ENCODE measurements at regions not wholly inside any gene's neighbourhood (a gene's known extent, or its start where the extent isn't known, plus 50 kb on each side); places are given as distances from the start of the nearest gene placed in this dataset.
"Not testable (repeated sequence)": the region's sequence is repeated elsewhere in the genome, so short reads cannot be mapped to it uniquely, and the experiment has no call there.

- Histone ChIP-seq H2AFZ (ENCODE audit: control insufficient read depth, low read depth, low read length) (no peak overlapping the region), H3K4me2 (ENCODE audit: control insufficient read depth, insufficient read depth) (no peak overlapping the region), H3K79me2 (ENCODE audit: control insufficient read depth, insufficient read depth, low read length) (no peaks in the 10 kb centered on the region), H3K9ac (ENCODE audit: control insufficient read depth, insufficient read depth, low read length) (no peak overlapping the region), H3K9me3 (replicated peaks; ENCODE audit: control insufficient read depth, insufficient read depth, low read length) (no peaks in the 10 kb centered on the region; the same call in 2 of the 3 replicates), H3K4me1 (ENCODE audit: control insufficient read depth, insufficient read depth, low read length) (no peaks in the 10 kb centered on the region), H3K27ac (ENCODE audit: control insufficient read depth, insufficient read depth) (no peak overlapping the region), H3K36me3 (ENCODE audit: control insufficient read depth in 2 of 2, insufficient read depth in 2 of 2, low read length in 1 of 2) (no peaks in the 10 kb centered on the region), H4K20me1 (ENCODE audit: control insufficient read depth, insufficient read depth) (no peaks in the 10 kb centered on the region), H3K27me3 (replicated peaks in 1 of 2; ENCODE audit: control insufficient read depth in 2 of 2, insufficient read depth in 2 of 2, low read length in 1 of 2) (no peaks in the 10 kb centered on the region), H3K4me3 (no peak overlapping the region)
- no peak for TF ChIP-seq NBN (IDR thresholded peaks at IDR 0.05)
- DNase-seq (ENCODE audit: low read depth, low spot score) (no peak), FAIRE-seq (no peak), ATAC-seq (no peak)
- no TSS peak for BruUV-seq (replicated peaks)
- RAD21 ChIA-PET (ENCODE audit: unreplicated experiment) = no interaction called here
- 13% methylated on average over 6 of the region's 6 CpGs for WGBS (ENCODE audit: insufficient coverage, insufficient replicate concordance, low lambda C conversion rate, missing lambda C conversion rate)
- in situ Hi-C loops (cut with MboI) = no loop called here
- CTCF ChIA-PET = no interaction called here
- POLR2A ChIA-PET = no interaction called here
- SMC1A ChIA-PET (ENCODE audit: uncharacterized antibody, unreplicated experiment) = no interaction called here
- intact Hi-C loops (cut with micrococcal nuclease; ENCODE audit: unreplicated experiment) = no loop called here
Observed at GRCh38 chr5:86465052-86465838, 152.5 kb upstream of the COX7C start.

- H3K4me3 ChIP-seq; RAD21 ChIA-PET (ENCODE audit: unreplicated experiment); H3K27ac ChIP-seq (ENCODE audit: control insufficient read depth, insufficient read depth); H3K4me1 ChIP-seq (ENCODE audit: control insufficient read depth, insufficient read depth, low read length); DNase-seq (ENCODE audit: low read depth, low spot score); H4K20me1 ChIP-seq (ENCODE audit: control insufficient read depth, insufficient read depth); ATAC-seq; in situ Hi-C loops (cut with MboI); H2AFZ ChIP-seq (ENCODE audit: control insufficient read depth, low read depth, low read length); H3K27me3 ChIP-seq (replicated peaks in 1 of 2; ENCODE audit: control insufficient read depth in 2 of 2, insufficient read depth in 2 of 2, low read length in 1 of 2); SMC1A ChIA-PET (ENCODE audit: uncharacterized antibody, unreplicated experiment); CTCF ChIA-PET; intact Hi-C loops (cut with micrococcal nuclease; ENCODE audit: unreplicated experiment); FAIRE-seq; H3K4me2 ChIP-seq (ENCODE audit: control insufficient read depth, insufficient read depth); H3K9me3 ChIP-seq (replicated peaks; ENCODE audit: control insufficient read depth, insufficient read depth, low read length); POLR2A ChIA-PET; H3K36me3 ChIP-seq (ENCODE audit: control insufficient read depth in 2 of 2, insufficient read depth in 2 of 2, low read length in 1 of 2); H3K79me2 ChIP-seq (ENCODE audit: control insufficient read depth, insufficient read depth, low read length); H3K9ac ChIP-seq (ENCODE audit: control insufficient read depth, insufficient read depth, low read length); BruUV-seq (replicated peaks): not testable (repeated sequence)
- 91% methylated on average over 22 of the region's 23 CpGs for WGBS (ENCODE audit: insufficient coverage, insufficient replicate concordance, low lambda C conversion rate, missing lambda C conversion rate)
Observed at GRCh38 chr5:86466721-86467120, 151.0 kb upstream of the COX7C start.
